GM12891 (cell line): ENCODE measurements at regions not wholly inside any gene's neighbourhood (a gene's known extent, or its start where the extent isn't known, plus 50 kb on each side); places are given as distances from the start of the nearest gene placed in this dataset.

ENCODE experiments used
- DNase-seq: peaks from one replicate; pipeline ENCODE4 v3.0.0; 2011; ENCODE audit warnings: low spot score; ENCODE audit not compliant: insufficient read length
- FAIRE-seq: peaks from 2 replicates; lab custom pipeline; 2011; peaks lifted over from hg19 to GRCh38; lab: Jason Lieb, UNC
- PAX5 ChIP-seq: IDR thresholded peaks from 2 replicates; pipeline ENCODE4 v1.6.1; 2011; ENCODE audit warnings: low read length, moderate library complexity, mild to moderate bottlenecking; ENCODE audit not compliant: insufficient read depth, severe bottlenecking
- POLR2A ChIP-seq: IDR thresholded peaks from 2 replicates; pipeline ENCODE4 v1.6.1; 2011; ENCODE audit warnings: low read depth, low read length, control low read depth
- POLR2AphosphoS5 ChIP-seq: IDR thresholded peaks from 2 replicates; pipeline ENCODE4 v1.6.1; 2011; ENCODE audit warnings: low read depth, low read length, control low read depth
- POU2F2 ChIP-seq: IDR thresholded peaks from 2 replicates; pipeline ENCODE4 v1.6.1; 2011; ENCODE audit warnings: low read depth, mild to moderate bottlenecking, control low read depth, low read length, moderate library complexity
- SPI1 ChIP-seq: IDR thresholded peaks from 2 replicates; pipeline ENCODE4 v1.6.1; 2011; ENCODE audit warnings: low read depth, low read length, control low read depth
- TAF1 ChIP-seq: IDR thresholded peaks from 2 replicates; pipeline ENCODE4 v1.6.1; 2011; ENCODE audit warnings: low read depth, low read length, control low read depth

- TF ChIP-seq PAX5 (no peak), POU2F2 (no peak), TAF1 (no peak)
- FAIRE-seq: peak; percentile 78
- no peak for DNase-seq
Measured at GRCh38 chr12:111099186-111099585, 178.8 kb upstream of the MYL2 start.

GRCh38 chr12:111094157-111095010 lies 174.0 kb upstream of the MYL2 start:
- TF ChIP-seq SPI1 (no peak), POLR2A (no peak), PAX5 (no peak), TAF1 (no peak), POLR2AphosphoS5 (no peak), POU2F2 (no peak)
- peak; percentile 89 for FAIRE-seq
- DNase-seq: no peak

- TF ChIP-seq SPI1: peak; percentile 54; the same call in 1 of the 2 replicates
- TF ChIP-seq PAX5: no peak
- FAIRE-seq: peak; percentile 78
- DNase-seq: peak; percentile 52
Measured at GRCh38 chr12:111093428-111094142, 173.2 kb upstream of the MYL2 start.

- no peak for TF ChIP-seq SPI1
- no peak for TF ChIP-seq TAF1
- TF ChIP-seq PAX5: no peak
- no peak for TF ChIP-seq POLR2A
- TF ChIP-seq POLR2AphosphoS5: no peak
- TF ChIP-seq POU2F2: no peak
- FAIRE-seq (peak; percentile 54), DNase-seq (no peak)
Measured at GRCh38 chr12:111091051-111091450, 170.7 kb upstream of the MYL2 start.

- TF ChIP-seq POLR2A (no peak), POU2F2 (no peak), POLR2AphosphoS5 (no peak), SPI1 (peak; percentile 39; the same call in 1 of the 2 replicates)
- FAIRE-seq (no peak), DNase-seq (no peak)
Measured at GRCh38 chr12:111089616-111090015, 169.2 kb upstream of the MYL2 start.

GRCh38 chr12:111088409-111088808 lies 168.0 kb upstream of the MYL2 start:
- TF ChIP-seq PAX5 (no peak), SPI1 (no peak), POLR2A (no peak), POLR2AphosphoS5 (no peak), TAF1 (no peak), POU2F2 (no peak)
- FAIRE-seq: no peak
- DNase-seq: no peak

- FAIRE-seq (no peak), DNase-seq (no peak)
- no peak for TF ChIP-seq POLR2A
- TF ChIP-seq SPI1: no peak
- no peak for TF ChIP-seq PAX5
Measured at GRCh38 chr12:111086947-111087700, 166.7 kb upstream of the MYL2 start.

- no peak for TF ChIP-seq POLR2A
- TF ChIP-seq PAX5: no peak
- TF ChIP-seq POLR2AphosphoS5: no peak
- TF ChIP-seq TAF1: no peak
- no peak for TF ChIP-seq POU2F2
- no peak for TF ChIP-seq SPI1
- no peak for DNase-seq
- no peak for FAIRE-seq
Measured at GRCh38 chr12:111085096-111085495, 164.7 kb upstream of the MYL2 start.

- no peak for TF ChIP-seq POU2F2
- TF ChIP-seq TAF1: no peak
- TF ChIP-seq SPI1: no peak
- TF ChIP-seq PAX5: no peak
- no peak for TF ChIP-seq POLR2A
- no peak for TF ChIP-seq POLR2AphosphoS5
- DNase-seq (no peak), FAIRE-seq (no peak)
Measured at GRCh38 chr12:111084605-111085004, 164.2 kb upstream of the MYL2 start.

GRCh38 chr12:111084158-111084557 lies 163.8 kb upstream of the MYL2 start:
- TF ChIP-seq TAF1 (no peak), SPI1 (peak; percentile 51; the same call in 1 of the 2 replicates)
- FAIRE-seq (no peak), DNase-seq (no peak)
